Epidermal melanocyte (primary cell): ENCODE measurements at regions not wholly inside any gene's neighbourhood (a gene's known extent, or its start where the extent isn't known, plus 50 kb on each side); places are given as distances from the start of the nearest gene placed in this dataset.

Experiments used
- DNase-seq: peaks from one replicate; pipeline ENCODE4 v3.0.0; 2011; ENCODE audit warnings: low spot score; ENCODE audit not compliant: insufficient read length

- DNase-seq, result peak; percentile 31
These were observed 384.1 kb downstream of the PLOD2 start for GRCh38 chr3:145776782-145777408.

- DNase-seq, result no peak
These were observed 380.7 kb downstream of the PLOD2 start for GRCh38 chr3:145780301-145780700.

DNA sequence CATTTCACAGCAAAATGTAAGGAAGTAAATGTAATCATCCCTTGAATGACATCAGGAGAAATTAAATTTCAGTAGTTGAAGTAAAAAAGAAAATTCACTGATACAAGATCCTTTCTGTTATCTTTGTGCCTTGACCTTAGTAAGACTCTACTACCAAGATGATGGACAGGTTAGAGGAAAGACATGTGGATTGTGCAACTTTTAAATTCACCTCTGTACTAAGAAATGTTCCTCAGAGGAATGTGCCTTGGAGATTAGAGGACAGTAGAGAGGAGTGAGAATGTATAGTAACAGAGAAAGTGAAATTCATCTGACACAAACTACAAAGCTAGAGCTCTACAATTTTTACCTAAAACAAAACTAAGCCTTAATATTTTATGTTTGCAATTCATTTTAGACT is 375.3 kb downstream of the PLOD2 start:
- DNase-seq, result no peak

GRCh38 chr3:145798007-145798406 is 363.0 kb downstream of the PLOD2 start:
- no peak for DNase-seq

DNA sequence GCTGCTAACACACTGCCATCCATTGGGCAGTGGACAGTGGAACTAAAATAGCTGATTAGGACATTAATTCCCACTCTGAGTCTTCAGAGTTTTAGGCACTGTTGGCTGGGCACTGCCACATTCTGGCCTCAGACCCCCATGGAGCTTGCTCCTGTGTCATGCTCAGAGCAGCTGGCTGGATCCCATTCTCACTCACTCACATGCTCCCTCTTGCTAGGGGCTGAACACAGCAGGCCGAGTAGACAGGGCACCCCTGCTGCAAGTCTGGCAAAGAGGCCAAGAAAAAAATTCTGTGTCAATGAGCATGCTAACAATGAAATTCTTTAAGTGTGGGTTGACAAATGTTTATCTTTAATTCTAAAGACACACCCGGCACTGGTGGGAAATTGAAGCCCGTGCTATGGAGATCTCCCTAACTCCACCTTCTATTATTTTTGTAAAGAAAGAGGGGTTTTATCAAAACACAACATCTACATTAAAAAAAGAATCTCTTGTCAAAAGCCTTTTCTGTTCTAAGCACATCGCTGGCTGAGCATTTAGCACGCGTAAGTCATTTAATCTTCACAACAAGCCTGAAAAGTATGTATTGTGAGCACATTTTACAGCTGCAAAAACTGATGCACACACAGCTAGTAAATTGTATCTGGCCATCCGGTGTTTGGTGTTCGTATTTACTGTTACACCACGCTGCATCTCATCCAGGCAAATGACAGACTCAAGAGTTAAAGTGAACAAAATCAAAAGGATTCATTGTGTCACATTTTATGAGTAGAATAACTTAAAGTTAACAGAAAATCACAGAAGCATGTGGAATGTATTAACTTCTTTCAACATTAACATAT is 362.1 kb downstream of the PLOD2 start:
- DNase-seq, result no peak

DNA sequence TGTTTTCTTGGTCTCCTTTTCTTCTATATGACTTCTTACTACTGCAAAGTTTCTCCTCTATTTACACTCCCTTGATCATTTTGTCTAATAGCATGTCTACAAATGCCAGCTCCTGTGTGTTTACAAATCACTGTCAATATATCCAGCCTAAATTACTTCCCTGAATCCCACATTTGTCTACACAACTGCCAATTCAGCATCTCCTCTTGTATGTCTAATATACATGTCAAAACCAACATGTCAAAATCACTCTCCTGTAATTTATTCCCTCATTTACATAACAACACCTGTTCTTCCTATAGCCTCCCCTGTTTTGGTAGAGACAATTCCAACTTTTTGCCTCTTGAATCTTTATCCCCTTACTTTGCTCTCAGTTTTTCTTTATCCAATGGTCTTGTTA is 359.3 kb downstream of the PLOD2 start:
- DNase-seq, result no peak

- DNase-seq, result no peak
These were observed 353.0 kb downstream of the PLOD2 start for GRCh38 chr3:145807990-145808389.

DNA sequence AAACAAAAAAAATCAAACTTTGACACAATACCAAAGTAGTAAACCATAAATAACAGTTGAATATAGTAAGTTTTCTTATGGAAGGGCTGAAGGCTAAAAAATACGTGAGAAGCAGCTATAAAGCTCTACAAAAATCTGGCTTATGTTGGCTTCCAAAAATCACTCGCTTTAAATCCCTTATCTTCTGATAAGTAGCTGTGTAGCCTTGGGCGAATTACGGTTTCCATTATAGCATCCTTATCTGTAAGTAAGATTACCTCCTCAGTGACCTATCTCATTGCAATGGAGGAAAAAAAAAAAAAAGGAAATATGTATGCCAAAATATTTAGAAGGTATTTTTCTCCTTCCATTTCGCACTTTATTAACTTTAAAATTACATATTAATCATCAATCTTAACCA is 348.6 kb downstream of the PLOD2 start:
- DNase-seq, result no peak

GRCh38 chr3:145815707-145816413 is 345.1 kb downstream of the PLOD2 start:
- no peak for DNase-seq

- DNase-seq, result no peak
These were observed 343.0 kb downstream of the PLOD2 start for GRCh38 chr3:145817870-145818483.

- no peak for DNase-seq
These were observed 340.8 kb downstream of the PLOD2 start for GRCh38 chr3:145820170-145820569.

- DNase-seq, result no peak
These were observed 318.6 kb downstream of the PLOD2 start for GRCh38 chr3:145842294-145842902.

GRCh38 chr3:145843561-145843960 is 317.4 kb downstream of the PLOD2 start:
- no peak for DNase-seq

- no peak for DNase-seq
These were observed 311.9 kb downstream of the PLOD2 start for GRCh38 chr3:145849115-145849514.

GRCh38 chr3:145854499-145854898 is 306.5 kb downstream of the PLOD2 start:
- DNase-seq, result no peak

DNA sequence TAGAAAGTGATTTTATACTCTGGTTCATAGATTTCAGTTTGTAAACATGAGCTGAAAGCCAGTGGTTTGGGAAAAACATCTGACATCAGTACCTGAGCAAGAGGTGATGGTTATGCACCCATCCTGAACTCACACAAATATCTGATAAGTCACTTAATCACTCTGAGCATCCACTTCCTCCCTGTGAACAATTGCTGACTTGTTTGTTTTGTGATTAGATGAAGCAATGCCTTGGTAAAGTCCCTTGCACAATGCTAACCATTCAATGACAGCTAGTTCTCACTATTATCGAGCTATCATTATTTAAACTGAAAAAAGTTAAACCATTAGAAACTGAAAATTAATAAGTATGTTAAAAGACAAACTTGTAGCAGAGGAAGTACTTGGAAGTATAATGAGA is 303.0 kb downstream of the PLOD2 start:
- DNase-seq, result no peak

- no peak for DNase-seq
These were observed 296.6 kb downstream of the PLOD2 start for GRCh38 chr3:145864336-145864735.

DNA sequence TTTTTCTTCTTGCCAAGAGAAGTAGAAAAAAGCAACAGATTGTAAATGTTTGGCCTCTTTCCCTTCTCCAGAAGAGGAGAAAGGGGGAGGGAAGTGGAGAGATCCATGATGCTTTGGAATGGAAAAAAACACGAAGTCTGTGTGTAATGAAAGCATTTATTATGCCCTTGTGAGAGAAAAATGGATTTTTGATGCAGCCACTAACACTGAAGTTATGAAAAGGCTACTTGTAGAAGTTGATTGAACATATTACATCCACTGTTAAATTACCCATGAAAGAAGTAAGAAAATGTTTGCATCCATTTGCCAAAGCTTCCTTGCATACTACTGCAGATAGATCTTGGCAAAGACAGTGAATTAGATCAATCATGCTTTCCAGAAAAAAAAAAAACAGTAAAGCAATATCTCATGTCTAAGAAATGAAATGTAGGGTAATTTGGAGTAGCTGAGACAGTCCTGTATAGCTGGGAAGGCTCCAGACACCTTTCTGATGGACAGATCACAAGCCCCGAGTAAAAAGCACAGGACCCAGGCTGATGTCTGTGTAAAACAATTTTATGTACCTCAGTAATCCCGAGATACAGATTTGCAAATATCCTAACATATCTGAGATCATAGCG is 295.5 kb downstream of the PLOD2 start:
- peak; percentile 22 for DNase-seq

GRCh38 chr3:145869958-145870357 is 291.0 kb downstream of the PLOD2 start:
- DNase-seq, result no peak

GRCh38 chr3:145882436-145882835 is 278.5 kb downstream of the PLOD2 start:
- no peak for DNase-seq

- DNase-seq, result no peak
These were observed 271.3 kb downstream of the PLOD2 start for GRCh38 chr3:145889730-145890129.
